ENCODE measurements at regions not wholly inside any gene's neighbourhood (a gene's known extent, or its start where the extent isn't known, plus 50 kb on each side); places are given as distances from the start of the nearest gene placed in this dataset.

DNA sequence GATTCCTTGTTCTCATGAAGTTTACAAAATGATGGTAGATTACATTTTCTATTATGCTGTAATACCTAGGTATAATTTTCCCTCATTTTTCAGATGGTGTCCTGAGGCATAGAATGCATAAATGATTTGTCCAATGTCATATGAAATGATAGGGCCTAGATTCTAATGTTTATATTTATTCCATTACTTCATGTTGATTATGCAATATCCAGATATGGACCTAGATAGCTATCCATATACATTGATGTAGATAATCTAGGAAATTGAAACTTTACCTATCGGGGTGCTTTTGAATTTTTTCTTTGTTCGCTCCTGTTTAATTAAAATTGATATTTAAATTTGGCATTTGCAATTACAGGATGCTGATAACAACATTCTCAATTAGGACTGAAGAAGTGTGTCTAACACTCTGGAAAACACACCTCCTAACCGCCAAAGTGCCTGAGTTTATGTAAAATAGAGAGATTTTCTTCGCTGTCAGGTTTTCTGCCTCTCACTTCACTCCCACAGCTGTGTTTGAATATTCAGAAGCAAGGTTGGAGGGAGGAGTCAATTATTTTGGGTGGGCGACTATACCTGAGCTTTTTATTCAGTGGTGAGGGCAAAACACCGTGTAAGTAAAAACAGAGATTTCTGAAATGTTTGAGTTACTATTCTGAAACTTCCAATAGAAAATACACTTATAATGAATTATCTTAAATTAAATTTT, 164.4 kb upstream of the ATP2B1 start:
- no peak for FAIRE-seq
- dilution Hi-C loops (cut with MboI; ENCODE audit: extremely low pct_ligation_motif_present, low sequenced_read_pairs): no loop called here
- Histone ChIP-seq H3K4me3 (replicated peaks in 1 of 3; ENCODE audit: insufficient read depth in 1 of 3, low read depth in 1 of 3, low read length in 3 of 3) (no peak overlapping the region), H3K27me3 (ENCODE audit: control insufficient read depth in 2 of 2, insufficient read depth in 2 of 2, low read length in 2 of 2) (no peaks in the 10 kb centered on the region), H2AFZ (ENCODE audit: low read depth, low read length) (no peak overlapping the region), H3K36me3 (ENCODE audit: control insufficient read depth in 2 of 2, extremely low read depth in 1 of 2, insufficient read depth in 2 of 2, low read length in 2 of 2) (no peaks in the 10 kb centered on the region), H4K20me1 (replicated peaks; ENCODE audit: control insufficient read depth, extremely low read depth, insufficient read depth, low read length) (no peaks in the 10 kb centered on the region), H3K4me2 (ENCODE audit: insufficient read depth, low read length) (no peak overlapping the region), H3K79me2 (ENCODE audit: control insufficient read depth, insufficient read depth, low read length) (no peaks in the 10 kb centered on the region), H3K4me1 (ENCODE audit: control insufficient read depth, extremely low read depth, insufficient read depth, low read length) (no peaks in the 10 kb centered on the region), H3K9ac (replicated peaks; ENCODE audit: extremely low read depth, insufficient read depth, low read length) (no peak overlapping the region), H3K9me3 (replicated peaks; ENCODE audit: control insufficient read depth, insufficient read depth, low read length) (no peaks in the 10 kb centered on the region), H3K27ac (ENCODE audit: insufficient read depth, low read depth, low read length) (no peak overlapping the region), H3K9me1 (replicated peaks; ENCODE audit: control insufficient read depth, extremely low read depth, insufficient read depth, low read length) (no peaks in the 10 kb centered on the region)
- no TSS peak for BruUV-seq (replicated peaks)
- TF ChIP-seq, protein P1, sequence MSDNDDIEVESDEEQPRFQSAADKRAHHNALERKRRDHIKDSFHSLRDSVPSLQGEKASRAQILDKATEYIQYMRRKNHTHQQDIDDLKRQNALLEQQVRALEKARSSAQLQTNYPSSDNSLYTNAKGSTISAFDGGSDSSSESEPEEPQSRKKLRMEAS (IDR thresholded peaks at IDR 0.05; ENCODE audit: insufficient read depth, insufficient read length): no peak
- TF ChIP-seq MYC (IDR thresholded peaks at IDR 0.05; ENCODE audit: low read depth, low read length) (no peak), POLR2A (IDR thresholded peaks at IDR 0.05; ENCODE audit: low read depth, low read length) (no peak), FOS (IDR thresholded peaks at IDR 0.05; ENCODE audit: borderline replicate concordance, insufficient read depth, low read length) (no peak), POLR2AphosphoS5 (IDR thresholded peaks at IDR 0.05; ENCODE audit: insufficient read depth, low read depth, low read length) (no peak), GATA2 (IDR thresholded peaks at IDR 0.05; ENCODE audit: insufficient read depth, insufficient read length, low read depth, low read length) (no peak), JUN (IDR thresholded peaks at IDR 0.05; ENCODE audit: borderline replicate concordance, insufficient read depth, insufficient read length, low read depth) (no peak), EZH2 (IDR thresholded peaks at IDR 0.05; ENCODE audit: borderline replicate concordance, low read depth, low read length, severe bottlenecking) (no peak)
- TF ChIP-seq, protein P2, sequence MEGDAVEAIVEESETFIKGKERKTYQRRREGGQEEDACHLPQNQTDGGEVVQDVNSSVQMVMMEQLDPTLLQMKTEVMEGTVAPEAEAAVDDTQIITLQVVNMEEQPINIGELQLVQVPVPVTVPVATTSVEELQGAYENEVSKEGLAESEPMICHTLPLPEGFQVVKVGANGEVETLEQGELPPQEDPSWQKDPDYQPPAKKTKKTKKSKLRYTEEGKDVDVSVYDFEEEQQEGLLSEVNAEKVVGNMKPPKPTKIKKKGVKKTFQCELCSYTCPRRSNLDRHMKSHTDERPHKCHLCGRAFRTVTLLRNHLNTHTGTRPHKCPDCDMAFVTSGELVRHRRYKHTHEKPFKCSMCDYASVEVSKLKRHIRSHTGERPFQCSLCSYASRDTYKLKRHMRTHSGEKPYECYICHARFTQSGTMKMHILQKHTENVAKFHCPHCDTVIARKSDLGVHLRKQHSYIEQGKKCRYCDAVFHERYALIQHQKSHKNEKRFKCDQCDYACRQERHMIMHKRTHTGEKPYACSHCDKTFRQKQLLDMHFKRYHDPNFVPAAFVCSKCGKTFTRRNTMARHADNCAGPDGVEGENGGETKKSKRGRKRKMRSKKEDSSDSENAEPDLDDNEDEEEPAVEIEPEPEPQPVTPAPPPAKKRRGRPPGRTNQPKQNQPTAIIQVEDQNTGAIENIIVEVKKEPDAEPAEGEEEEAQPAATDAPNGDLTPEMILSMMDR (IDR thresholded peaks at IDR 0.05; ENCODE audit: extremely low read depth in 1 of 2, insufficient read depth in 1 of 2, low read depth in 1 of 2, low read length in 2 of 2): no peak
- POLR2A ChIA-PET: no interaction called here
- no peak for DNase-seq (ENCODE audit: low read depth, low spot score)
- intact Hi-C loops (cut with micrococcal nuclease): loop anchor here (10.0 kb wide), 1 partner anchor 1032 kb away; no protein-coding TSS in a partner anchor
- CTCF ChIA-PET: interaction anchor here (1.4 kb wide), 1 partner anchor 230 kb away, joined by 4 read pairs; no protein-coding TSS in a partner anchor
